T-helper 17 cell (primary cell): ENCODE measurements at regions not wholly inside any gene's neighbourhood (a gene's known extent, or its start where the extent isn't known, plus 50 kb on each side); places are given as distances from the start of the nearest gene placed in this dataset.

ENCODE experiments used
- ATAC-seq: fragments of 150-1000 bp; cut with Tn5 transposase; 2 replicates; pipeline ENCODE4 v1.10.0; 2021; ENCODE audit warnings: mild to moderate bottlenecking, moderate library complexity
- DNase-seq, 3 donors: peaks; one replicate each; pipeline versions ENCODE4 v3.0.0 to v3.0.0-alpha.2; 2020 to 2021
- H3K9me3 ChIP-seq: one replicate; pipeline ENCODE4 v1.7.0; 2013; ENCODE audit warnings: low read length, mild to moderate bottlenecking; ENCODE audit not compliant: control insufficient read depth, poor library complexity, severe bottlenecking
- H3K27ac Mint-ChIP-seq: one replicate; pipeline ENCODE4 v1.8.0; 2022; ENCODE audit warnings: mild to moderate bottlenecking, moderate library complexity, mixed read lengths
- H3K27me3 Mint-ChIP-seq: one replicate; pipeline ENCODE4 v1.8.0; 2022; ENCODE audit warnings: mixed read lengths
- H3K36me3 Mint-ChIP-seq: one replicate; pipeline ENCODE4 v1.8.0; 2022; ENCODE audit warnings: low read depth, mixed read lengths
- H3K4me1 Mint-ChIP-seq: one replicate; pipeline ENCODE4 v1.8.0; 2022; ENCODE audit warnings: mild to moderate bottlenecking, mixed read lengths
- H3K4me3 Mint-ChIP-seq: one replicate; pipeline ENCODE4 v1.8.0; 2022; ENCODE audit warnings: mild to moderate bottlenecking, moderate library complexity, mixed read lengths

DNA sequence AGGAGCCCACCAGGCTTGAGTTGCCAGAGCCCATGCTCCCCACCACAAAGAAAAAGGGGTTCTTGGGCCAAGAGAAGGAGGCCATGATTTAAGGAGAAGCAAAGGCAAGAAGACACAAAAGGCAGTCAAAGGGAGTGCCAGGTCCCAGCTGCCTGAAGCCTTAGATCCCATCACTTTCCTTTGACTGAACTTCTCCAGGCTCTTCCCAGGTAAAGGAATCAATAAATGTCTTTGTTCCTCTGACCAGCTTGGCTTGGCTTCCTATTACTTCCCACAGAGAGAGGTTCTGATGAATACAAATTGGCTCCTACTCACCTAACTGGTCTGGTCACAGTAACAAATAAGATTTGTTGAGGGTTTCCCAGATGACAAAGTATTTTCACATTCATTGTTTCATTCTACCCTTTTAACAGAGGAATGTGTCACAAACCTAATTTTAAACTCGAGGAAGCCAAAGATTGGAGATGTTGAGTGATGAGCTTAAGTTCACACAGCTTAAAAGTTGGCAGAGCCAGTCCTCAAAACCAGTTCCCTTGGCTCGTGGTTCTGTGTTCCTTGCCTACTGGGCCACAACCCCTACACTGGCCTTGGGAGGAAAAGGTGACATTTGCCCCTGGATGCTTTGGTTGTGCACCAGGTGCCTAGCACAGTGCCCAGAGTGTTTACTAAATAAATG lies 96.4 kb upstream of the SESN3 start:
- ATAC-seq: no peak
- Mint-ChIP-seq H3K4me1 (peaks cover 6% of the 10 kb centered on the region), H3K4me3 (no peak overlapping the region), H3K36me3 (no peaks in the 10 kb centered on the region), H3K27me3 (peaks cover 9% of the 10 kb centered on the region), H3K27ac (no peak overlapping the region)
- H3K9me3 ChIP-seq: no peaks in the 10 kb centered on the region
- no peak for DNase-seq

GRCh38 chr11:95325777-95326258 lies 94.8 kb upstream of the SESN3 start:
- Mint-ChIP-seq H3K4me3 (no peak overlapping the region), H3K4me1 (peaks cover 6% of the 10 kb centered on the region), H3K36me3 (no peaks in the 10 kb centered on the region), H3K27me3 (peaks cover 9% of the 10 kb centered on the region), H3K27ac (no peak overlapping the region)
- no peaks in the 10 kb centered on the region for H3K9me3 ChIP-seq
- ATAC-seq (no peak), DNase-seq (no peak)

DNA sequence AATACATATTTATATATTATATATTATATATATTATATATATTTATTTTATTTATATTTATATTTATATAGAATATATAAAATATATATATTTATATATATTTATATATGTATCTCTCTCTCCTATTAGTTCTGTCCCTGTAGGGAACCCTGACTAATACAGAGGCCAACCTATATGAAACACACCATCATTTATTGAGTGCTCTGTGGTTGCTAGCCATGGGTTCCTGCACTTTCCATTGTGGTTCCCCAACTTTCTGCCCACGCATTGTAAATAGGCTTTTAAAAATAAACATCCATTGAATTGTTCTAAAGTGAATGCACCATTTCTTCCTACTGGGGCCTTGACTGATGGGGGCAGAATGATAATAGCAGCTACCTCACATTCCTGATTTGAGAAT lies 93.8 kb upstream of the SESN3 start:
- H3K9me3 ChIP-seq: no peaks in the 10 kb centered on the region
- DNase-seq: no peak
- Mint-ChIP-seq H3K27me3 (peaks cover 9% of the 10 kb centered on the region), H3K36me3 (no peaks in the 10 kb centered on the region), H3K4me1 (peaks cover 2% of the 10 kb centered on the region), H3K27ac (no peak overlapping the region), H3K4me3 (no peak overlapping the region)
- no peak for ATAC-seq

DNA sequence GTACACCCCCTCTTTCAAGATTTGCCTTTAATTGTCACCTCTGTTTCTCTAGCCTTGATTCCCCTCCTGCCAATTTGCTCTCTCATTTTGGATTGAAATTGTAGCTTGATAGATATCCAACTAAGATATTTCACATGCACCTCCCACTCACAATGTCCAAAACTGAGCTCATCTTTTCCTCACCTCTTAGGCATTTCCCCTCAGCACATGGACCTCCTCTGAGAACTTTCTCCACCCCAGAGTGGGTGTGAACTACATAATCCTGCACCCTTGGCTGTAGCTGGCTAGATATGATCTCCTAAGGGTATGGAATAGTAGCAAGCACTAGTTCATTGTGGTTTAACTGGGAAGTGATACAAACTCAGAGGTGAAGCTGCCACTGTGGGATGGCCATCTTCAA lies 91.5 kb upstream of the SESN3 start:
- DNase-seq (no peak), ATAC-seq (no peak)
- H3K4me3 Mint-ChIP-seq: no peak overlapping the region
- peaks cover 2% of the 10 kb centered on the region for H3K4me1 Mint-ChIP-seq
- H3K36me3 Mint-ChIP-seq: no peaks in the 10 kb centered on the region
- no peaks in the 10 kb centered on the region for H3K9me3 ChIP-seq
- peaks cover 9% of the 10 kb centered on the region for H3K27me3 Mint-ChIP-seq
- no peak overlapping the region for H3K27ac Mint-ChIP-seq

GRCh38 chr11:95318498-95318897 lies 87.5 kb upstream of the SESN3 start:
- DNase-seq: no peak
- no peak for ATAC-seq
- Mint-ChIP-seq H3K36me3 (no peaks in the 10 kb centered on the region), H3K27me3 (no peaks in the 10 kb centered on the region), H3K4me3 (no peak overlapping the region), H3K27ac (no peak overlapping the region), H3K4me1 (peaks cover 2% of the 10 kb centered on the region)
- no peaks in the 10 kb centered on the region for H3K9me3 ChIP-seq

- no peak for ATAC-seq
- Mint-ChIP-seq H3K4me3 (no peak overlapping the region), H3K36me3 (peaks cover 2% of the 10 kb centered on the region), H3K27me3 (no peaks in the 10 kb centered on the region), H3K27ac (no peak overlapping the region), H3K4me1 (peaks cover 7% of the 10 kb centered on the region)
- H3K9me3 ChIP-seq: no peaks in the 10 kb centered on the region
- DNase-seq: no peak
These were observed 77.6 kb upstream of the SESN3 start for GRCh38 chr11:95308512-95309035.

DNA sequence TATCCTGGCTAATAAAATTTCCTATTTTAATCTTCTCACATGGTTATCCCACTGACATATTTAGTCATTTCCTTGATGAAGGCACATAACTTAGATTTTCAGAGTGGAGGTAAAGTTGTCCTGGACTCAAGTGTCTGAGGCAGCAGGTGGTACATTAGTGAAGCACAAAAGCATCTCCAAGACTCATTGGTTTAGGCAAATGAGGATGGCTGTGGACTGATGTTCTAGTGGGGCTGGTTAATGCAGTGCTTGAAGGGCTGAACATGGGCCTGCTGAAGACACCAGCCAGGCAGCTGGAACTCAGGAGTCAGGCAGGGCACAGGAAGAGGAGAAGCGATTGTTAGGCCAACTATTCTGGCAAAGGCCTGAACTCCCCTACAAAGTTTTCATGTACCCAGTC lies 76.3 kb upstream of the SESN3 start:
- Mint-ChIP-seq H3K27ac (no peak overlapping the region), H3K27me3 (no peaks in the 10 kb centered on the region), H3K36me3 (peaks cover 2% of the 10 kb centered on the region), H3K4me1 (peaks cover 12% of the 10 kb centered on the region), H3K4me3 (no peak overlapping the region)
- no peaks in the 10 kb centered on the region for H3K9me3 ChIP-seq
- DNase-seq (no peak), ATAC-seq (no peak)

DNA sequence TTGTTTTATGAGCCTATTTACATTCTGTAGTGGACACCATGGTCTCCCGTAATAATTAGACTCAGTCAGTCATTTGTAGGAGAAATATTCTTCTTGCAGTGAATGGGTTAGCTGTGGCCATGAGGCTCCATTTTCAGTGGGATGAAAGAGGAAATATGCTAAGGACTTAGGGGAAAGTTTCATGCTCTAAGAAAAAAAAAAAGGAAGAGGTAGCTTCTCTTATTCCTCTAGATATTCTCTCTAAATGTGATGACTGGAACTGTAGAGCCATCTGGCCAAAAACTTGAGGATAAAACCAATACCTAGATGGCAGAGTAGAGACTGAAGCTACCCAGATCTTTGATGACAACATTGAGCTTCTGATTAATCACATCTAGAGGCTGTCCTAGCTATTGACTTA lies 75.8 kb upstream of the SESN3 start:
- Mint-ChIP-seq H3K27me3 (no peaks in the 10 kb centered on the region), H3K4me1 (peaks cover 12% of the 10 kb centered on the region), H3K36me3 (peaks cover 2% of the 10 kb centered on the region), H3K4me3 (no peak overlapping the region), H3K27ac (no peak overlapping the region)
- ATAC-seq (no peak), DNase-seq (no peak)
- H3K9me3 ChIP-seq: no peaks in the 10 kb centered on the region

- H3K27ac Mint-ChIP-seq: no peak overlapping the region
These were observed 75.1 kb upstream of the SESN3 start for GRCh38 chr11:95306123-95306522.

DNA sequence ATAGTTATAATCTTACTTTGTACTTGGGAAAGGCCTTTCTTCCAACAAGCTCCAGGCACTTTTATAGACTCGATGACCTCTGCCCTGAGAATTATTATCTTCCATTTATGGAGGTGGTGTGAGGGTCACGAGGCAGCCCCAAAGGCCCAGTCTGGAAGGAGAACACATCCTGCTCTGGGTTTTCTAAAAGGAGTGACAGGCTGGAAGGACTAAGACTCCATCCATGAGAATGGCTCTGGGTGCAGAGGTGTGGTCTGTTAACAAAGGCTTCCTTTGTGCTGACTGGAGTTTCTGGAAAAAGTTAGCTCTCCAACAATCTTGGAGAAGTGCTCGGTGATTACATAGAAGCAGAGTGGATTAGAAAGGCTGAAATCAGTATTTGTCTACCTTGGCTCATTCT lies 74.7 kb upstream of the SESN3 start:
- Mint-ChIP-seq H3K4me3 (no peak overlapping the region), H3K36me3 (peaks cover 2% of the 10 kb centered on the region), H3K27ac (no peak overlapping the region), H3K4me1 (peaks cover 12% of the 10 kb centered on the region), H3K27me3 (no peaks in the 10 kb centered on the region)
- DNase-seq (no peak), ATAC-seq (no peak)
- H3K9me3 ChIP-seq: no peaks in the 10 kb centered on the region

More at GRCh38 chr11:95306123-95306522, 75.1 kb upstream of the SESN3 start:
- ATAC-seq (no peak), DNase-seq (no peak)
- peaks cover 2% of the 10 kb centered on the region for H3K36me3 Mint-ChIP-seq
- H3K9me3 ChIP-seq: no peaks in the 10 kb centered on the region
- H3K4me1 Mint-ChIP-seq: peaks cover 12% of the 10 kb centered on the region
- no peaks in the 10 kb centered on the region for H3K27me3 Mint-ChIP-seq
- no peak overlapping the region for H3K4me3 Mint-ChIP-seq

DNA sequence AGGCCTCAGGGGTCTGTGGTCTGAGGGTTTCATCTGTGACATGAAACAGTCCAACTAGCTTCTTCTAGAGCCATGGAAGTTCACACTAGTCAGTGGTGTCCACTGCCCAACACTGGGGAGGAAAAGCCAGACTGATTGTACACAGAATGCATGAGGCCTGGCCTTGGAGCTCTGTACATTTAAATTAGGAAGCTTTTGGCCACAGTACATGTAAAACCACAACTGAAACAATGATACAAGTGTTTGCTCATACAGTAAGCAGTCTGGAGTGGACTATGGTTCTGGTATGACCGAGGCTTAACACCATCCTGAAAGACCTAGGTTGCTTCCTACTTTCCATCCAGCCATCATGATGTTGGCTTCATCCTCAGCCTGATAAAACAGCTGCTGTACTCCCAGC lies 73.8 kb upstream of the SESN3 start:
- H3K4me3 Mint-ChIP-seq: no peak overlapping the region

DNA sequence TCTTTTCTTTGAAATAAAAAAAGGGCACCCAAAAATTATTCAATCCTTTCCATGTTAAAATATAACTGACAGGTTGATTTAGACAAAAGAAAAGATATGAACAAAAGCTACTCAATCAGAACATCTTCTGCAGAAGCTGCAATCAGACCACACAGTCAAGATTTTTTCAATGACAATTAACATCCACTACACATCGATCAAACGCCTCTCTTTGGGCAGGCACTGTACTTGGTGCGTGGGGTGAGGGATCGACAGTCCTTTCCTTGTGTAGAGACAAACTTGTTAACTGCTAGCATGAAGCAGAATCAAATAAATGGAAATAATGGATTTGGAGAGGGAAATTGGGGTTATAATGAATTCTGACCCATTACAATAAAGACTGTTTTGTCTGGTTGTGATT lies 71.2 kb upstream of the SESN3 start:
- no peak overlapping the region for H3K27ac Mint-ChIP-seq

More for the DNA sequence above, 73.8 kb upstream of the SESN3 start:
- Mint-ChIP-seq H3K27ac (no peak overlapping the region), H3K4me1 (peaks cover 14% of the 10 kb centered on the region), H3K36me3 (no peaks in the 10 kb centered on the region), H3K27me3 (no peaks in the 10 kb centered on the region)
- no peak for DNase-seq
- H3K9me3 ChIP-seq: no peaks in the 10 kb centered on the region
- ATAC-seq: no peak

GRCh38 chr11:95301474-95301873 lies 70.5 kb upstream of the SESN3 start:
- H3K36me3 Mint-ChIP-seq: peaks cover 2% of the 10 kb centered on the region
- no peak for DNase-seq
- no peak overlapping the region for H3K4me3 Mint-ChIP-seq
- H3K27ac Mint-ChIP-seq: no peak overlapping the region
- no peak for ATAC-seq
- no peaks in the 10 kb centered on the region for H3K27me3 Mint-ChIP-seq
- H3K4me1 Mint-ChIP-seq: peaks cover 32% of the 10 kb centered on the region
- no peaks in the 10 kb centered on the region for H3K9me3 ChIP-seq

More for the DNA sequence above, 71.2 kb upstream of the SESN3 start:
- Mint-ChIP-seq H3K36me3 (peaks cover 2% of the 10 kb centered on the region), H3K4me3 (no peak overlapping the region), H3K4me1 (peaks cover 28% of the 10 kb centered on the region), H3K27me3 (no peaks in the 10 kb centered on the region)
- no peak for DNase-seq
- no peak for ATAC-seq
- no peaks in the 10 kb centered on the region for H3K9me3 ChIP-seq

DNA sequence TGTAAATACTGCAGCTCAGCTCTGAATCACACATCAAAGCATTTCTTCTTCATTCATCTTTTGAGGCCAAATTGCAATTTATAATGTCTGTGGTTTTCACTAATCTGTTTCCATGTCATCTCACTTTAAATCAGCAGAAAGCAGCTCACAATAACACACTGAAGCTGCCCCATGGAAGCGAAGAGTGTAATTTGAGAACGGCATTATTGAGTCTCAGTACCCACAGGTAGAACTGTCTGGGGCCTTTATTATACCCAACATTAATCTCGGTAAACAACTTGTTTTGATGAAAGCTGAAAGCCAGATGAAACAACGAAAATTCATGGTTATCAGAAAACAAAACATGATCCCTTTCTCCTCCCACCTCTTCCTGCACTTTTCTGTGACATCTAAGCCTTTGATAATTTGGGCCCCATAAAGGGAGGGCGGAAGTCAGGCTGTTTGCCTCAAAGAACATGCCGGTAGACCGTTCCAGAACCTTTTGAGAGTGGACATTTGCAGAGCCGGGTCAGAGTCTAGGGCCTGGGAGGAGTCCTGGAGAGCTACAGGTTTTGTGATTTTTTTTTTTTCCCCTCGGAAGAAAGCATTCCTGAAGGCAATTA lies 68.2 kb upstream of the SESN3 start:
- peak overlapping the region; percentile 74 for H3K4me3 Mint-ChIP-seq
- H3K9me3 ChIP-seq: no peaks in the 10 kb centered on the region
- H3K36me3 Mint-ChIP-seq: peaks cover 2% of the 10 kb centered on the region
- peak overlapping the region; percentile 39 for H3K27ac Mint-ChIP-seq
- peak; percentile 67 for ATAC-seq
- H3K27me3 Mint-ChIP-seq: peaks cover 4% of the 10 kb centered on the region
- no peak for DNase-seq
- H3K4me1 Mint-ChIP-seq: peaks cover 33% of the 10 kb centered on the region
